GM13976 (cell line): ENCODE measurements at regions not wholly inside any gene's neighbourhood (a gene's known extent, or its start where the extent isn't known, plus 50 kb on each side); places are given as distances from the start of the nearest gene placed in this dataset.
A peak's percentile ranks its signal among the peaks of the same experiment; 100 is the strongest.

ENCODE experiments used
- DNase-seq: peaks from one replicate; pipeline ENCODE4 v3.0.0; 2012; ENCODE audit warnings: low spot score
- CTCF ChIP-seq: IDR thresholded peaks from 2 replicates; pipeline ENCODE4 v1.5.1; 2012; ENCODE audit warnings: borderline replicate concordance, mild to moderate bottlenecking; ENCODE audit not compliant: insufficient read depth; ENCODE audit errors: extremely low read depth, missing control alignments, control extremely low read depth
- in situ Hi-C: fragments of 300-500 bp; cut with MboI; formaldehyde crosslinking; loops from one replicate; pipeline ENCODE4 v1.12.0; 2022; ENCODE audit warnings: low sequenced_read_pairs, mixed read lengths, inconsistent platforms; ENCODE audit not compliant: unreplicated experiment

GRCh38 chr6:27631609-27631916 is 158.7 kb upstream of the ZNF184 start:
- in situ Hi-C loops, result no loop called here
- no peak for DNase-seq
- no peak for TF ChIP-seq CTCF

- no peak for TF ChIP-seq CTCF
- in situ Hi-C loops, result no loop called here
- peak; percentile 67 for DNase-seq
These were observed 158.1 kb upstream of the ZNF184 start for GRCh38 chr6:27630727-27631608.

- in situ Hi-C loops, result no loop called here
- no peak for TF ChIP-seq CTCF
- DNase-seq, result no peak
These were observed 151.9 kb upstream of the ZNF184 start for GRCh38 chr6:27624694-27625262.

- no peak for TF ChIP-seq CTCF
- in situ Hi-C loops, result no loop called here
- DNase-seq, result no peak
These were observed 150.2 kb upstream of the ZNF184 start for GRCh38 chr6:27623103-27623502.

GRCh38 chr6:27619436-27619835 is 146.5 kb upstream of the ZNF184 start:
- in situ Hi-C loops, result no loop called here
- no peak for TF ChIP-seq CTCF

GRCh38 chr6:27617700-27618689 is 145.1 kb upstream of the ZNF184 start:
- DNase-seq, result peak; percentile 42
- no peak for TF ChIP-seq CTCF
- in situ Hi-C loops, result no loop called here

More at GRCh38 chr6:27619436-27619835, 146.5 kb upstream of the ZNF184 start:
- DNase-seq, result no peak
